WERI-Rb-1 (cell line): ENCODE measurements at regions not wholly inside any gene's neighbourhood (a gene's known extent, or its start where the extent isn't known, plus 50 kb on each side); places are given as distances from the start of the nearest gene placed in this dataset.

ENCODE experiments used
- DNase-seq: peaks from one replicate; pipeline ENCODE4 v3.0.0-alpha.2; 2020
- H3K27ac ChIP-seq: fragments of 250-450 bp; sonication (Bioruptor Pico); 2 replicates; pipeline ENCODE4 v1.5.1; 2020; ENCODE audit warnings: mild to moderate bottlenecking, moderate library complexity
- H3K27me3 ChIP-seq: fragments of 250-450 bp; sonication (Bioruptor Pico); 2 replicates; pipeline ENCODE4 v1.5.1; 2021; ENCODE audit warnings: mild to moderate bottlenecking, low read depth, moderate library complexity; ENCODE audit not compliant: insufficient read depth, severe bottlenecking
- H3K36me3 ChIP-seq: fragments of 250-450 bp; sonication (Bioruptor Pico); 2 replicates; pipeline ENCODE4 v1.5.1; 2020; ENCODE audit warnings: mild to moderate bottlenecking, moderate library complexity
- H3K4me3 ChIP-seq: 2 replicates; pipeline ENCODE4 v1.5.1; 2011; ENCODE audit warnings: low read depth, mild to moderate bottlenecking, control low read depth, low read length
- H3K9me3 ChIP-seq: fragments of 250-450 bp; sonication (Bioruptor Pico); 2 replicates; pipeline ENCODE4 v1.5.1; 2021; ENCODE audit warnings: mild to moderate bottlenecking, moderate library complexity; ENCODE audit not compliant: severe bottlenecking
- CTCF ChIP-seq: IDR thresholded peaks from 2 replicates; pipeline ENCODE4 v1.5.1; 2011; ENCODE audit warnings: low read depth, mild to moderate bottlenecking, control low read depth, inconsistent platforms, low read length

GRCh38 chr1:95325349-95325748 is 91.3 kb downstream of the RWDD3 start:
- H3K27me3 ChIP-seq: no peaks in the 10 kb centered on the region
- no peak overlapping the region for H3K4me3 ChIP-seq
- H3K27ac ChIP-seq: no peak overlapping the region
- no peak for TF ChIP-seq CTCF
- no peaks in the 10 kb centered on the region for H3K9me3 ChIP-seq
- no peak for DNase-seq
- H3K36me3 ChIP-seq: no peaks in the 10 kb centered on the region

GRCh38 chr1:95326023-95326422 is 92.0 kb downstream of the RWDD3 start:
- DNase-seq: no peak
- Histone ChIP-seq H3K9me3 (no peaks in the 10 kb centered on the region), H3K27me3 (no peaks in the 10 kb centered on the region), H3K27ac (no peak overlapping the region), H3K36me3 (no peaks in the 10 kb centered on the region), H3K4me3 (no peak overlapping the region)
- TF ChIP-seq CTCF: no peak

- no peak for TF ChIP-seq CTCF
- Histone ChIP-seq H3K36me3 (no peaks in the 10 kb centered on the region), H3K9me3 (no peaks in the 10 kb centered on the region), H3K27ac (no peak overlapping the region), H3K4me3 (no peak overlapping the region), H3K27me3 (no peaks in the 10 kb centered on the region)
- no peak for DNase-seq
These were observed 98.7 kb downstream of the RWDD3 start for GRCh38 chr1:95332754-95333153.

- Histone ChIP-seq H3K4me3 (no peak overlapping the region), H3K27ac (no peak overlapping the region), H3K9me3 (no peaks in the 10 kb centered on the region), H3K36me3 (no peaks in the 10 kb centered on the region), H3K27me3 (no peaks in the 10 kb centered on the region)
- no peak for TF ChIP-seq CTCF
- DNase-seq: no peak
These were observed 105.4 kb downstream of the RWDD3 start for GRCh38 chr1:95339377-95339776.

GRCh38 chr1:95340061-95340460 is 106.1 kb downstream of the RWDD3 start:
- no peaks in the 10 kb centered on the region for H3K9me3 ChIP-seq
- DNase-seq: no peak
- H3K27ac ChIP-seq: no peak overlapping the region
- no peak for TF ChIP-seq CTCF
- no peaks in the 10 kb centered on the region for H3K36me3 ChIP-seq
- H3K27me3 ChIP-seq: no peaks in the 10 kb centered on the region
- no peak overlapping the region for H3K4me3 ChIP-seq

GRCh38 chr1:95352767-95353166 is 118.8 kb downstream of the RWDD3 start:
- H3K9me3 ChIP-seq: no peaks in the 10 kb centered on the region
- no peaks in the 10 kb centered on the region for H3K27me3 ChIP-seq
- no peaks in the 10 kb centered on the region for H3K36me3 ChIP-seq
- no peak for DNase-seq
- no peak overlapping the region for H3K27ac ChIP-seq
- H3K4me3 ChIP-seq: no peak overlapping the region
- TF ChIP-seq CTCF: no peak
